HFF-Myc (cell line): ENCODE measurements at regions not wholly inside any gene's neighbourhood (a gene's known extent, or its start where the extent isn't known, plus 50 kb on each side); places are given as distances from the start of the nearest gene placed in this dataset.
"Not testable (repeated sequence)": the region's sequence is repeated elsewhere in the genome, so short reads cannot be mapped to it uniquely, and the experiment has no call there.

Experiments
- DNase-seq: peaks from one replicate; pipeline ENCODE4 v3.0.0-alpha.2; 2011; ENCODE audit warnings: low read depth; ENCODE audit errors: extremely low read depth
- H3K4me3 ChIP-seq: replicated peaks from 2 replicates; pipeline ENCODE4 v1.5.1; 2011; ENCODE audit warnings: low read depth, mild to moderate bottlenecking, control low read depth, low read length
- TF ChIP-seq, protein P1 (sequence below): IDR thresholded peaks from 2 replicates; pipeline ENCODE4 v1.5.1; 2012; ENCODE audit warnings: mild to moderate bottlenecking, low read depth, low read length, control low read depth; ENCODE audit errors: missing control alignments

DNA sequence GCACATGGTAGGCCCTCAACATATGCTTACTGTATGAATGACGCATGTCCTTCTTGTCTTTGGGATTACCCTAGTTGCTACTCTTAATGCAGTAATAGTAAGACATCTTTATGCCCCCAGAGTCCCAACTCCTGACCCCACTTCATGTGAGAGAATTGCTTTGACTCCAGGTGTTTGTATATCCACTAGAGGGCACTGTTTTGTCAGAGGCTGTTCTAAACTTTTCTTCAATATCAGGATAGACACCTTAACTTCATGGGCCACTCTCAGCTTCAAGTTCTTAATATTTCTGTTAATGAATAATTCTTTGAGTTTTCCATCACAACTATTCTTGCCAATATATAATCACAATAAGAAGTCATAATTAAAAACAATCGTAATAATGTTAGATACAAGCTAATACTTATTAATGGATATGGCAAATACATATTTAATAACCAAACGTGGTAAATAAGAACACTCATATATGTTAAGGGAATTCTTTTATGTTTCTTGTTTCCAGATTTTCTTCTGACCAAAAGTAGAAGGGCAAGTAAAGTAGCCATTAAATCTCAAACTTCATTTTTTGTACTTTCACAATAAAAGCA, 337.2 kb upstream of the DNAJC19 start:
- no peak for DNase-seq
- TF ChIP-seq, protein P1, sequence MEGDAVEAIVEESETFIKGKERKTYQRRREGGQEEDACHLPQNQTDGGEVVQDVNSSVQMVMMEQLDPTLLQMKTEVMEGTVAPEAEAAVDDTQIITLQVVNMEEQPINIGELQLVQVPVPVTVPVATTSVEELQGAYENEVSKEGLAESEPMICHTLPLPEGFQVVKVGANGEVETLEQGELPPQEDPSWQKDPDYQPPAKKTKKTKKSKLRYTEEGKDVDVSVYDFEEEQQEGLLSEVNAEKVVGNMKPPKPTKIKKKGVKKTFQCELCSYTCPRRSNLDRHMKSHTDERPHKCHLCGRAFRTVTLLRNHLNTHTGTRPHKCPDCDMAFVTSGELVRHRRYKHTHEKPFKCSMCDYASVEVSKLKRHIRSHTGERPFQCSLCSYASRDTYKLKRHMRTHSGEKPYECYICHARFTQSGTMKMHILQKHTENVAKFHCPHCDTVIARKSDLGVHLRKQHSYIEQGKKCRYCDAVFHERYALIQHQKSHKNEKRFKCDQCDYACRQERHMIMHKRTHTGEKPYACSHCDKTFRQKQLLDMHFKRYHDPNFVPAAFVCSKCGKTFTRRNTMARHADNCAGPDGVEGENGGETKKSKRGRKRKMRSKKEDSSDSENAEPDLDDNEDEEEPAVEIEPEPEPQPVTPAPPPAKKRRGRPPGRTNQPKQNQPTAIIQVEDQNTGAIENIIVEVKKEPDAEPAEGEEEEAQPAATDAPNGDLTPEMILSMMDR: no peak
- H3K4me3 ChIP-seq: no peak overlapping the region

- DNase-seq, H3K4me3 ChIP-seq: not testable (repeated sequence)
Observed at GRCh38 chr3:181324516-181324915, 335.0 kb upstream of the DNAJC19 start.

- no peak overlapping the region for H3K4me3 ChIP-seq
- no peak for DNase-seq
- TF ChIP-seq, protein P1: no peak
Observed at GRCh38 chr3:181318321-181318720, 328.8 kb upstream of the DNAJC19 start.

- TF ChIP-seq, protein P1: no peak
- no peak overlapping the region for H3K4me3 ChIP-seq
- DNase-seq: no peak
Observed at GRCh38 chr3:181317508-181317907, 328.0 kb upstream of the DNAJC19 start.

DNA sequence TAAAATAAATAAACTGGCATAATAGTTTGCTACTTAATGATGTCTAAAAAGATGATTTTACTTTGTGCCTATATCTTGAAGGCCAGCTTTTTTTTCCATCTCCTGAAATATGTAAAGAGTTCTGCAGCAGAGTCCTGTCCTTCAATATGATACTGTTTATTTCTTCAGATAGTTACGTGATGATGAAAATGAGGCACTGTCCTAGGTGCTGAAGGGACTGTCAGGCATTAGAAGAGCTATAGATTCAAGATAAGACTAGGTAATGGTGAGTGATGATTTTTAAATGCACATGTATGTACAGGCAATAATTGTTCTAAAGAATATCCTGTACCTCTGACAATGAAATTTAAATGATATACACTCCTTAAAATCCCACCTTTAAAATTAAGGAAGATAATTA, 326.9 kb upstream of the DNAJC19 start:
- H3K4me3 ChIP-seq: no peak overlapping the region
- TF ChIP-seq, protein P1: no peak
- DNase-seq: no peak

GRCh38 chr3:181313335-181313734, 323.8 kb upstream of the DNAJC19 start:
- no peak overlapping the region for H3K4me3 ChIP-seq
- TF ChIP-seq, protein P1: no peak
- DNase-seq: no peak

DNA sequence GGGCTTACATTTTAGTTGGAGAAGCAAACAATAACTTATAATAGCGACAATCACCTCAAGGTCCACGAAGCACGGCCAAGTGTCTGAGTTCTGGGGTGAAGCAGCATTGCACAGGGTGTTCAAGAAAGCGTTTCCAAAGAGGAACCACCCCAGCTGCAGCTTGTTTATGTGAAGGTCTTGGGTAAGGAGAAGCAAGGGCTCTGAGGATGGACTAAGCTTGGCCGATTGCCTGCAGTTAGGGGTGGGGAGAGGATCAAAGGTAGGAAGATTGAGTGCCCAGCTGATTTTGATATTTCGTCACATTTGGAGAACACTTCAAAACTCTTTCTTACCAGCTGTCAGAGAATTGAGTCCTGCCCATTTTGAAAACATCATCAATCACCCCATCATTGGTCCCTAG, 321.6 kb upstream of the DNAJC19 start:
- DNase-seq: no peak
- TF ChIP-seq, protein P1: no peak
- H3K4me3 ChIP-seq: no peak overlapping the region
